K562 (cell line): ENCODE measurements at regions not wholly inside any gene's neighbourhood (a gene's known extent, or its start where the extent isn't known, plus 50 kb on each side); places are given as distances from the start of the nearest gene placed in this dataset.

ENCODE experiments used
- ATAC-seq: fragments of 200-7000 bp; cut with Tn5 transposase; 3 replicates; pipeline ENCODE4 v1.9.1; 2020; ENCODE audit warnings: moderate library complexity
- BruUV-seq: library from RNA; stranded (reverse); fragments of 400-500 nt; replicated peaks from 2 replicates; lab custom pipeline; 2021; lab: Mats Ljungman, UMichigan
- CTCF ChIA-PET: fragments of 300-600 bp; formaldehyde crosslinking; extraction: SDS; loops from one replicate; lab custom pipeline; 2021; ENCODE audit warnings: low intra/inter-chr PET ratio; lab: Yijun Ruan, JAX
- POLR2A ChIA-PET: fragments of 300-600, 350-650 bp; sonication (Branson Sonifier 250); formaldehyde crosslinking; extraction: SDS; loops from one replicate; lab custom pipeline; 2021; ENCODE audit warnings: antibody characterized with exemption, inconsistent platforms; lab: Yijun Ruan, JAX
- DNase-seq, 4 experiments: peaks; one replicate each; pipeline versions ENCODE4 v3.0.0 to v3.0.0-alpha.2; 2011 to 2018; ENCODE audit warnings: low spot score in 3 of 4, mixed read lengths in 3 of 4; ENCODE audit errors: extremely low read depth in 1 of 4
- FAIRE-seq: peaks from 2 replicates; lab custom pipeline; 2011; peaks lifted over from hg19 to GRCh38; lab: Jason Lieb, UNC
- H2AFZ ChIP-seq: 2 replicates; pipeline ENCODE4 v1.6.0; 2011; ENCODE audit warnings: low read depth, low read length, control low read depth, inconsistent platforms
- H3K27ac ChIP-seq: fragments of 200-600 bp; 3 replicates; pipeline ENCODE4 v1.8.0; 2011; ENCODE audit warnings: low read depth, mild to moderate bottlenecking, control low read depth, inconsistent platforms, low read length, moderate library complexity, mixed read lengths; ENCODE audit errors: extremely low read depth
- H3K27me3 ChIP-seq, 2 experiments: fragments of 300-600 bp in 1 of 2; 2 replicates in 1 of 2; 3 replicates in 1 of 2; pipeline versions ENCODE4 v1.6.0 to v1.8.0; 2011; ENCODE audit warnings: inconsistent platforms in 2 of 2, low read length in 2 of 2, mild to moderate bottlenecking in 1 of 2, mixed read lengths in 1 of 2, moderate library complexity in 1 of 2; ENCODE audit not compliant: control insufficient read depth in 2 of 2, insufficient read depth in 2 of 2
- H3K36me3 ChIP-seq: fragments of 300-600 bp; 3 replicates; pipeline ENCODE4 v1.8.0; 2011; ENCODE audit warnings: mild to moderate bottlenecking, low read length, inconsistent platforms; ENCODE audit not compliant: control insufficient read depth, insufficient read depth
- H3K4me1 ChIP-seq, 2 experiments: fragments of 200-600 bp in 1 of 2; replicated peaks in 1 of 2; 2 replicates in 1 of 2; 3 replicates in 1 of 2; pipeline versions ENCODE4 v1.5.1 to v1.8.0; 2011; ENCODE audit warnings: inconsistent platforms in 2 of 2, low read length in 2 of 2, mild to moderate bottlenecking in 1 of 2, mixed read lengths in 1 of 2, moderate library complexity in 1 of 2; ENCODE audit not compliant: control insufficient read depth in 2 of 2, insufficient read depth in 2 of 2
- H3K4me2 ChIP-seq: 2 replicates; pipeline ENCODE4 v1.6.1; 2011; ENCODE audit warnings: low read length, control low read depth, inconsistent platforms, mixed read lengths; ENCODE audit not compliant: insufficient read depth
- H3K4me3 ChIP-seq: fragments of 200-600 bp; sonication (generic), shearing (Covaris generic); 2 replicates; pipeline ENCODE4 v1.5.1; 2016; ENCODE audit warnings: control low read depth, inconsistent platforms
- H3K79me2 ChIP-seq: fragments of 200-600 bp; 3 replicates; pipeline ENCODE4 v1.8.0; 2011; ENCODE audit warnings: low read length, inconsistent platforms; ENCODE audit not compliant: control insufficient read depth, insufficient read depth
- H3K9ac ChIP-seq, 2 experiments: 2 replicates each; pipeline versions ENCODE4 v1.6.0 to v1.6.1; 2011; ENCODE audit warnings: low read depth in 2 of 2, low read length in 2 of 2, control low read depth in 1 of 2, inconsistent platforms in 1 of 2, mild to moderate bottlenecking in 1 of 2, mixed read lengths in 1 of 2; ENCODE audit not compliant: insufficient read depth in 1 of 2
- H3K9me1 ChIP-seq: one replicate; pipeline ENCODE4 v1.6.0; 2011; ENCODE audit warnings: inconsistent platforms, mild to moderate bottlenecking, low read length, moderate library complexity; ENCODE audit not compliant: control insufficient read depth, insufficient read depth
- H3K9me3 ChIP-seq: replicated peaks from 2 replicates; pipeline ENCODE4 v1.5.1; 2011; ENCODE audit warnings: low read depth, low read length, inconsistent platforms; ENCODE audit not compliant: control insufficient read depth, insufficient read depth
- H4K20me1 ChIP-seq: replicated peaks from 2 replicates; pipeline ENCODE4 v1.6.1; 2011; ENCODE audit warnings: low read length, inconsistent platforms, mixed read lengths; ENCODE audit not compliant: control insufficient read depth, insufficient read depth
- FOXA3 ChIP-seq, 2 experiments: fragments of 450-650 bp in 1 of 2; sonication (generic) in 1 of 2; formaldehyde crosslinking; IDR thresholded peaks in 1 of 2; conservative IDR thresholded peaks in 1 of 2; 2 replicates each; pipeline versions ENCODE4 v1.4.0 to v1.8.0; 2020 to 2022; ENCODE audit warnings: mild to moderate bottlenecking in 2 of 2, missing genetic modification reagents in 1 of 2
- HINFP ChIP-seq: fragments of 450-650 bp; conservative IDR thresholded peaks from 2 replicates; pipeline ENCODE4 v1.6.1; 2016; ENCODE audit warnings: missing genetic modification characterization, low read depth, mild to moderate bottlenecking, control low read depth, missing compliant biosample characterization
- LCOR ChIP-seq: sonication (generic); formaldehyde crosslinking; IDR thresholded peaks from 2 replicates; pipeline ENCODE4 v1.8.0; 2022; ENCODE audit warnings: mild to moderate bottlenecking, missing genetic modification reagents
- USF1 ChIP-seq: sonication (generic); formaldehyde crosslinking; IDR thresholded peaks from 2 replicates; pipeline ENCODE4 v1.9.0; 2022; ENCODE audit warnings: mild to moderate bottlenecking, missing genetic modification reagents
- ZBTB2 ChIP-seq: fragments of 450-650 bp; IDR thresholded peaks from 2 replicates; pipeline ENCODE4 v1.6.1; 2016; ENCODE audit warnings: antibody characterized with exemption
- ZNF561 ChIP-seq: fragments of 450-650 bp; formaldehyde crosslinking; conservative IDR thresholded peaks from 2 replicates; pipeline ENCODE4 v1.4.0; 2020; ENCODE audit warnings: mild to moderate bottlenecking, moderate library complexity
- ZNF785 ChIP-seq: fragments of 250-450 bp; sonication (Bioruptor Pico); IDR thresholded peaks from 2 replicates; pipeline ENCODE4 v1.4.0; 2020; ENCODE audit warnings: mild to moderate bottlenecking
- WGBS: fragments of 100-300 bp; shearing (Covaris generic); methylation state at CpG from one replicate; pipeline ENCODE4 v1.1.6; 2016; ENCODE audit warnings: low coverage, mixed read lengths; ENCODE audit not compliant: insufficient coverage; ENCODE audit errors: missing lambda C conversion rate; 5-methylcytosine and 5-hydroxymethylcytosine counted together
- in situ Hi-C: fragments of 300-500 bp; cut with MboI; formaldehyde crosslinking; loops from 4 replicates; pipeline ENCODE4 v1.15.0; 2018; ENCODE audit warnings: inconsistent platforms, mixed read lengths
- intact Hi-C: fragments of 100-400 bp; cut with micrococcal nuclease; formaldehyde crosslinking; loops from 2 replicates; pipeline ENCODE4 v1.14.2; 2022

- no peaks in the 10 kb centered on the region for H3K9me1 ChIP-seq
- in situ Hi-C loops (no loop called here), intact Hi-C loops (no loop called here)
- no peaks in the 10 kb centered on the region for H3K27me3 ChIP-seq
- no peak for TF ChIP-seq ZBTB2
- TF ChIP-seq ZNF785 (CRISPR knock-in tag): no peak
- no peak for TF ChIP-seq LCOR
- no peak for TF ChIP-seq USF1 (CRISPR knock-in tag)
- no peak for TF ChIP-seq ZNF561 (CRISPR knock-in tag)
- no peak for TF ChIP-seq FOXA3 (CRISPR knock-in tag; conservative IDR thresholded peaks at IDR 0.05 in 1 of 2, IDR thresholded peaks at IDR 0.05 in 1 of 2)
- no peak for TF ChIP-seq HINFP (tag)
- no TSS peak for BruUV-seq
- H3K9me3 ChIP-seq: no peaks in the 10 kb centered on the region; the same call in 1 of the 2 replicates
- 4% methylated on average over 3 of the region's 3 CpGs for WGBS
- ChIA-PET CTCF (no interaction called here), POLR2A (no interaction called here)
- ATAC-seq (no peak), FAIRE-seq (no peak), DNase-seq (no peak)
- H3K36me3 ChIP-seq: no peaks in the 10 kb centered on the region
- H3K4me3 ChIP-seq: no peak overlapping the region
- no peaks in the 10 kb centered on the region for H4K20me1 ChIP-seq
- no peaks in the 10 kb centered on the region for H3K4me1 ChIP-seq
- no peaks in the 10 kb centered on the region for H3K79me2 ChIP-seq
- H3K9ac ChIP-seq: no peak overlapping the region
- no peak overlapping the region for H3K27ac ChIP-seq
- no peak overlapping the region for H3K4me2 ChIP-seq
- H2AFZ ChIP-seq: no peak overlapping the region
Observed at GRCh38 chr12:43245947-43246346, 306.1 kb downstream of the ADAMTS20 start.
